ENCODE measurements at regions not wholly inside any gene's neighbourhood (a gene's known extent, or its start where the extent isn't known, plus 50 kb on each side); places are given as distances from the start of the nearest gene placed in this dataset.
"Not testable (repeated sequence)": the region's sequence is repeated elsewhere in the genome, so short reads cannot be mapped to it uniquely, and the experiment has no call there.

- H3K4me3 ChIP-seq; intact Hi-C loops (cut with DNase I; ENCODE audit: low total_unique reads); in situ Hi-C loops (cut with MboI; ENCODE audit: low sequenced_read_pairs in 4 of 4); H3K27me3 ChIP-seq; ATAC-seq; DNase-seq; H3K36me3 ChIP-seq; H3K27ac ChIP-seq; H3K9me3 ChIP-seq; H3K4me1 ChIP-seq: not testable (repeated sequence)
Observed at GRCh38 chr14:19511055-19511454, 76.9 kb upstream of the POTEG start.

GRCh38 chr14:19489475-19489874 is 55.3 kb upstream of the POTEG start:
- in situ Hi-C loops (cut with MboI; ENCODE audit: low sequenced_read_pairs in 4 of 4); DNase-seq; H3K36me3 ChIP-seq; intact Hi-C loops (cut with DNase I; ENCODE audit: low total_unique reads); H3K4me1 ChIP-seq; H3K4me3 ChIP-seq; ATAC-seq; H3K27me3 ChIP-seq; H3K9me3 ChIP-seq; H3K27ac ChIP-seq: not testable (repeated sequence)

GRCh38 chr14:19488457-19488856 is 54.3 kb upstream of the POTEG start:
- DNase-seq; H3K27me3 ChIP-seq; in situ Hi-C loops (cut with MboI; ENCODE audit: low sequenced_read_pairs in 4 of 4); H3K9me3 ChIP-seq; H3K4me3 ChIP-seq; ATAC-seq; intact Hi-C loops (cut with DNase I; ENCODE audit: low total_unique reads); H3K36me3 ChIP-seq; H3K4me1 ChIP-seq; H3K27ac ChIP-seq: not testable (repeated sequence)

- H3K4me3 ChIP-seq; in situ Hi-C loops (cut with MboI; ENCODE audit: low sequenced_read_pairs in 4 of 4); ATAC-seq; H3K9me3 ChIP-seq; DNase-seq; H3K27me3 ChIP-seq; H3K27ac ChIP-seq; intact Hi-C loops (cut with DNase I; ENCODE audit: low total_unique reads); H3K36me3 ChIP-seq; H3K4me1 ChIP-seq: not testable (repeated sequence)
Observed at GRCh38 chr14:19487690-19488089, 53.5 kb upstream of the POTEG start.

- H3K27ac ChIP-seq; DNase-seq; H3K9me3 ChIP-seq; in situ Hi-C loops (cut with MboI; ENCODE audit: low sequenced_read_pairs in 4 of 4); H3K36me3 ChIP-seq; H3K4me1 ChIP-seq; H3K27me3 ChIP-seq; H3K4me3 ChIP-seq; ATAC-seq; intact Hi-C loops (cut with DNase I; ENCODE audit: low total_unique reads): not testable (repeated sequence)
Observed at GRCh38 chr14:19487265-19487664, 53.1 kb upstream of the POTEG start.

GRCh38 chr14:19485346-19485745 is 51.2 kb upstream of the POTEG start:
- H3K9me3 ChIP-seq; H3K4me1 ChIP-seq; ATAC-seq; H3K36me3 ChIP-seq; H3K4me3 ChIP-seq; in situ Hi-C loops (cut with MboI; ENCODE audit: low sequenced_read_pairs in 4 of 4); H3K27me3 ChIP-seq; H3K27ac ChIP-seq; intact Hi-C loops (cut with DNase I; ENCODE audit: low total_unique reads): not testable (repeated sequence)
- DNase-seq, result peak in 1 of 2 donors; percentile 6

Measured in gastrocnemius medialis (tissue), 4 donors.